ENCODE measurements at regions not wholly inside any gene's neighbourhood (a gene's known extent, or its start where the extent isn't known, plus 50 kb on each side); places are given as distances from the start of the nearest gene placed in this dataset.

DNA sequence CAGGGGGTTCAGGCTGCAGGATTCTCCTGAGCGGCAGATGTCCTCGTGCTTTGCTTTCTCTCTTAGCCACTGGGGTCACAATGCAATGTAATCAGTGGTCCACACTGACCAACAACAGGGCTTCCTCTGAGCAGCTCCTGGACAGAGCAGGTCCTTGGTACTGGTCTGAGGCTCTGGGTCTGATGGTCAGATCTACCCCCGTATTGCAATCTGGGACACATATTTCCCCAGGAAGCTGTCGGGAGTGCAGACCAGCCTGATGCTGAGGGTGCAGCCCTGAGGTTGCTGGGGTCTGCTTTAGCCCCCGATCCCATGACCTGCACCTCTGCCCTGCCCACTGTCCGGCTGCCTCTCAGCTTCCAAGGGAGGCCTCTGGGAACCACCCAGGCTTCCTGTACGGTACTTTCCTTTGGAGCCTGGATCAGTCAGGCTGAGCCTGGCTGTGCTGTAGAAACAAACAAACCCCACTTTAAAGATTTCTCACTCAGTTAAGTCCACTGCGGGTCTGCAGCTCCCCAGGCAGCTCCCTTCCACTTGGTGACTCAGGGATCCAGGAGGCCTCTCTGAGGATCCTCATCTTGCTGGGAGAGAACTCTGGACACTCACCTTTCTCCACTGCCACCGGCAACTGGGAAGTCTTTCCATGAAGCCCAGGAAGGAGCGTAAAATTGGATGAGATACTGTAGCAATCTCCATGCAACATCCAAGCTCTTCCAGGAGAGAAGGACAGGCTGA lies 1046.6 kb downstream of the TBC1D22A start (continued):
- no peak for TF ChIP-seq ZNF766 (CRISPR knock-in tag; IDR thresholded peaks at IDR 0.05; ENCODE audit: borderline replicate concordance)
- no peak for TF ChIP-seq ZNF737 (CRISPR knock-in tag; IDR thresholded peaks at IDR 0.05; ENCODE audit: borderline replicate concordance)
- no peak for TF ChIP-seq ZNF10 (CRISPR knock-in tag; IDR thresholded peaks at IDR 0.05; ENCODE audit: borderline replicate concordance, low read depth)
- TF ChIP-seq TBX3 (IDR thresholded peaks at IDR 0.05; ENCODE audit: borderline replicate concordance) = no peak
- no peak for TF ChIP-seq IRF2 (CRISPR knock-in tag; IDR thresholded peaks at IDR 0.05)

DNA sequence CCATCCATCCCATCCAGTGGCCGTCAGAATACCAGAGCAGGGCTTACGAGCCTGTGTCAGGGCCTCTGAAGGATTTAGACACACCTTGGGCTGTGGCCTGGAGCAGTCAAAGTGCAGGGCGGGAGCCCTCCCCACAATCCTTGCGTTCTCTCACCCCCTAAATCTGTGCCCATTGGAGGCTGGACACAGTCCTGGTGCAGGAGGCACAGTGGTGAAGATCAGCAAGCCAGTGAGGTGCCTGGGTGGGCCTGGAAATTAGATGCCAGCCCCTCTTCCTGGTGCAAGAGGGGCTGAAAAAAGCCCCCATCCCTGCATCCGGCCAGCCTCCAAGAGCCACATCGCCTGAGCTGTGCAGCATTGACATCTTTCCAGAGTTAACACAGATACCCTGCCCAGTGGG lies 1045.8 kb downstream of the TBC1D22A start:
- Histone ChIP-seq H3K4me2 (ENCODE audit: low read depth, low read length) (no peak overlapping the region), H3K9ac (ENCODE audit: insufficient read depth, low read depth, low read length) (no peak overlapping the region), H3K9me3 (ENCODE audit: low read length) (no peaks in the 10 kb centered on the region), H3K36me3 (replicated peaks in 1 of 2; ENCODE audit: control insufficient read depth in 1 of 2, insufficient read depth in 2 of 2, low read length in 2 of 2) (no peaks in the 10 kb centered on the region), H3K27me3 (ENCODE audit: control insufficient read depth in 1 of 2, insufficient read depth in 2 of 2, low read length in 2 of 2) (peaks cover 3 to 18% of the 10 kb centered on the region in 2 experiments; a peak in 2 of 5 replicates), H3K79me2 (ENCODE audit: insufficient read depth, low read length) (no peaks in the 10 kb centered on the region), H3K4me1 (ENCODE audit: insufficient read depth, low read length) (no peaks in the 10 kb centered on the region), H3K4me3 (replicated peaks in 1 of 3; ENCODE audit: insufficient read depth in 1 of 3, low read depth in 2 of 3, low read length in 3 of 3) (no peak overlapping the region), H2AFZ (ENCODE audit: low read length) (no peak overlapping the region), H3K27ac (ENCODE audit: extremely low read length, insufficient read depth, low read length) (no peak overlapping the region), H4K20me1 (ENCODE audit: insufficient read depth, low read length) (no peaks in the 10 kb centered on the region)
- intact Hi-C loops (cut with micrococcal nuclease; ENCODE audit: unreplicated experiment) (no loop called here), in situ Hi-C loops (cut with HindIII; ENCODE audit: extremely low pct_ligation_motif_present, low pct_unique_long_range_greater_than_20kb) (no loop called here)
- ATAC-seq (no peak), DNase-seq (ENCODE audit: low spot score) (no peak), FAIRE-seq (no peak)
- POLR2A ChIA-PET = no interaction called here
- CTCF ChIA-PET (ENCODE audit: low intra/inter-chr PET ratio, low total read pairs) = no interaction called here
- BruUV-seq (replicated peaks) = no TSS peak
- 0% methylated on average over 3 of the region's 6 CpGs for WGBS (ENCODE audit: low lambda C conversion rate)
- TF ChIP-seq RAD21 (CRISPR knock-in tag; IDR thresholded peaks at IDR 0.05) (no peak), NR3C1 (CRISPR knock-in tag; IDR thresholded peaks at IDR 0.05) (no peak), ZBTB7B (CRISPR knock-in tag; IDR thresholded peaks at IDR 0.05) (no peak), SKI (IDR thresholded peaks at IDR 0.05; ENCODE audit: partially characterized antibody) (no peak), ETV6 (CRISPR knock-in tag; conservative IDR thresholded peaks at IDR 0.05) (no peak), THAP11 (CRISPR knock-in tag; IDR thresholded peaks at IDR 0.05) (no peak), SOX5 (CRISPR knock-in tag; IDR thresholded peaks at IDR 0.05; ENCODE audit: borderline replicate concordance) (no peak), ZNF720 (CRISPR knock-in tag; IDR thresholded peaks at IDR 0.05) (no peak), FOXM1 (CRISPR knock-in tag; IDR thresholded peaks at IDR 0.05) (no peak), ZNF775 (CRISPR knock-in tag; IDR thresholded peaks at IDR 0.05; ENCODE audit: borderline replicate concordance) (no peak), ZNF3 (CRISPR knock-in tag; IDR thresholded peaks at IDR 0.05) (no peak), ZNF737 (CRISPR knock-in tag; IDR thresholded peaks at IDR 0.05; ENCODE audit: borderline replicate concordance) (no peak), SNRNP70 (IDR thresholded peaks at IDR 0.05; ENCODE audit: low read depth, low read length) (no peak), TCF7L2 (IDR thresholded peaks at IDR 0.05; ENCODE audit: low read depth, low read length) (no peak), ZMYM2 (CRISPR knock-in tag; IDR thresholded peaks at IDR 0.05) (no peak)
- TF ChIP-seq, protein P1, sequence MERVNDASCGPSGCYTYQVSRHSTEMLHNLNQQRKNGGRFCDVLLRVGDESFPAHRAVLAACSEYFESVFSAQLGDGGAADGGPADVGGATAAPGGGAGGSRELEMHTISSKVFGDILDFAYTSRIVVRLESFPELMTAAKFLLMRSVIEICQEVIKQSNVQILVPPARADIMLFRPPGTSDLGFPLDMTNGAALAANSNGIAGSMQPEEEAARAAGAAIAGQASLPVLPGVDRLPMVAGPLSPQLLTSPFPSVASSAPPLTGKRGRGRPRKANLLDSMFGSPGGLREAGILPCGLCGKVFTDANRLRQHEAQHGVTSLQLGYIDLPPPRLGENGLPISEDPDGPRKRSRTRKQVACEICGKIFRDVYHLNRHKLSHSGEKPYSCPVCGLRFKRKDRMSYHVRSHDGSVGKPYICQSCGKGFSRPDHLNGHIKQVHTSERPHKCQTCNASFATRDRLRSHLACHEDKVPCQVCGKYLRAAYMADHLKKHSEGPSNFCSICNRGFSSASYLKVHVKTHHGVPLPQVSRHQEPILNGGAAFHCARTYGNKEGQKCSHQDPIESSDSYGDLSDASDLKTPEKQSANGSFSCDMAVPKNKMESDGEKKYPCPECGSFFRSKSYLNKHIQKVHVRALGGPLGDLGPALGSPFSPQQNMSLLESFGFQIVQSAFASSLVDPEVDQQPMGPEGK (CRISPR knock-in tag; IDR thresholded peaks at IDR 0.05) = no peak

Measured in HepG2 (cell line).